Sigmoid colon (tissue), 6 donors: ENCODE measurements at regions not wholly inside any gene's neighbourhood (a gene's known extent, or its start where the extent isn't known, plus 50 kb on each side); places are given as distances from the start of the nearest gene placed in this dataset.

Source experiments
- DNase-seq: peaks from one replicate; pipeline ENCODE4 v3.0.0-alpha.2; 2019
- H3K27ac ChIP-seq, 4 donors: fragments of 200-600 bp; sonication (generic); one replicate each; pipeline ENCODE4 v1.5.1; 2016 to 2019; ENCODE audit warnings: mild to moderate bottlenecking in 1 of 4
- H3K27me3 ChIP-seq, 3 donors: fragments of 200-600 bp; sonication (generic); one replicate each; pipeline ENCODE4 v1.5.1; 2019; ENCODE audit warnings: mild to moderate bottlenecking in 1 of 3
- H3K36me3 ChIP-seq, 4 donors: fragments of 200-600 bp; sonication (generic); one replicate each; pipeline ENCODE4 v1.5.1; 2016 to 2019
- H3K4me1 ChIP-seq, 4 donors: fragments of 200-600 bp; sonication (generic); one replicate each; pipeline ENCODE4 v1.5.1; 2017 to 2019
- H3K4me3 ChIP-seq, 4 donors: fragments of 200-600 bp; sonication (generic); one replicate each; pipeline ENCODE4 v1.5.1; 2017 to 2019; ENCODE audit warnings: mild to moderate bottlenecking in 2 of 4, moderate library complexity in 1 of 4
- H3K9me3 ChIP-seq, 4 donors: fragments of 200-600 bp in 3 of 4; sonication (generic) in 3 of 4; one replicate each; pipeline versions ENCODE4 v1.5.1 to v1.6.1; 2013 to 2019
- EP300 ChIP-seq, 4 donors: sonication (generic); formaldehyde crosslinking; IDR thresholded peaks; one replicate each; pipeline ENCODE4 v1.6.1; 2017; ENCODE audit warnings: antibody characterized with exemption in 4 of 4
- POLR2A ChIP-seq, 2 donors: fragments of 450-650 bp; IDR thresholded peaks; one replicate each; pipeline ENCODE4 v1.6.1; 2016; ENCODE audit warnings: antibody characterized with exemption in 2 of 2, mild to moderate bottlenecking in 2 of 2, moderate library complexity in 2 of 2
- POLR2AphosphoS5 ChIP-seq, 4 donors: sonication (generic); formaldehyde crosslinking; IDR thresholded peaks; one replicate each; pipeline ENCODE4 v1.6.1; 2017; ENCODE audit warnings: antibody characterized with exemption in 4 of 4
- WGBS, 2 donors: extraction: QIAGEN DNeasy Blood & Tissue Kit; methylation state at CpG; one replicate each; pipeline ENCODE4 v1.1.7; 2013; 5-methylcytosine and 5-hydroxymethylcytosine counted together
- intact Hi-C: fragments of 100-400 bp; cut with DNase I; formaldehyde crosslinking; loops from one replicate; pipeline ENCODE4 v1.15.1; 2023
- TF ChIP-seq, protein P1 (sequence below), 4 experiments: fragments of 450-650 bp in 3 of 4; fragments of 200-600 bp in 1 of 4; IDR thresholded peaks; one replicate each; pipeline ENCODE4 v1.5.1; 2016 to 2019; ENCODE audit warnings: antibody characterized with exemption in 4 of 4, mild to moderate bottlenecking in 3 of 4, moderate library complexity in 2 of 4
- donor health status: healthy with polysubstance abuse.
- donor health status: healthy.

DNA sequence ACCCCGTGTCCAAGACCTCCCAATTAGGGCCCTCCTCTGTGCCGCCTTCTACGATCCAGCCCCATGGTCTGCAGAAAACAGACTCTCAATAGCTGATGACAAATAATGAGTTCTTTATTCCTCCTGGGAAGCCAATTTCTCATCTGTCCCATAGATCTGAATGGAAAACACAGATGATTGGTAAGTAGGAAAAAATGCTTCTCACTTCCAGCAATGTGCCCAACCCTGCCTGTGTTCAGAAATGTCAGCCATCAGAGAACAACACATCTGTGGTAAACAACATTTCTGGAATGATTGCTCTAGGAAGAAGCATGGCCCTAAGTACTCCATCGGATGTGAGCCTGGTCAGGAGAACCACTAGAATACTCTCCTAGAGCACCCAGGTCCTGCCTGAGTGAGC is 240.5 kb upstream of the HES1 start:
- intact Hi-C loops = no loop called here
- 92 to 96% methylated on average over 4 of the region's 4 CpGs for WGBS, 2 donors

GRCh38 chr3:193896419-193896818 is 239.5 kb upstream of the HES1 start:
- DNase-seq = no peak
- peaks cover 0 to 2% (median 0%) of the 10 kb centered on the region in 4 donors for H3K9me3 ChIP-seq
- no peaks in the 10 kb centered on the region for H3K36me3 ChIP-seq
- no peak for TF ChIP-seq POLR2A (IDR thresholded peaks at IDR 0.05)
- TF ChIP-seq EP300 (IDR thresholded peaks at IDR 0.05) = no peak
- TF ChIP-seq, protein P1, sequence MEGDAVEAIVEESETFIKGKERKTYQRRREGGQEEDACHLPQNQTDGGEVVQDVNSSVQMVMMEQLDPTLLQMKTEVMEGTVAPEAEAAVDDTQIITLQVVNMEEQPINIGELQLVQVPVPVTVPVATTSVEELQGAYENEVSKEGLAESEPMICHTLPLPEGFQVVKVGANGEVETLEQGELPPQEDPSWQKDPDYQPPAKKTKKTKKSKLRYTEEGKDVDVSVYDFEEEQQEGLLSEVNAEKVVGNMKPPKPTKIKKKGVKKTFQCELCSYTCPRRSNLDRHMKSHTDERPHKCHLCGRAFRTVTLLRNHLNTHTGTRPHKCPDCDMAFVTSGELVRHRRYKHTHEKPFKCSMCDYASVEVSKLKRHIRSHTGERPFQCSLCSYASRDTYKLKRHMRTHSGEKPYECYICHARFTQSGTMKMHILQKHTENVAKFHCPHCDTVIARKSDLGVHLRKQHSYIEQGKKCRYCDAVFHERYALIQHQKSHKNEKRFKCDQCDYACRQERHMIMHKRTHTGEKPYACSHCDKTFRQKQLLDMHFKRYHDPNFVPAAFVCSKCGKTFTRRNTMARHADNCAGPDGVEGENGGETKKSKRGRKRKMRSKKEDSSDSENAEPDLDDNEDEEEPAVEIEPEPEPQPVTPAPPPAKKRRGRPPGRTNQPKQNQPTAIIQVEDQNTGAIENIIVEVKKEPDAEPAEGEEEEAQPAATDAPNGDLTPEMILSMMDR (IDR thresholded peaks at IDR 0.05) = no peak
- TF ChIP-seq POLR2AphosphoS5 (IDR thresholded peaks at IDR 0.05) = no peak
- 88 to 93% methylated on average over 7 of the region's 7 CpGs for WGBS, 2 donors
- intact Hi-C loops = no loop called here
- no peak overlapping the region for H3K4me3 ChIP-seq
- no peaks in the 10 kb centered on the region for H3K27me3 ChIP-seq
- peaks cover 0 to 6% (median 0%) of the 10 kb centered on the region in 4 donors for H3K4me1 ChIP-seq
- peak overlapping the region in 2 of 4 donors; percentile 5 to 49 for H3K27ac ChIP-seq

More for the DNA sequence above, 240.5 kb upstream of the HES1 start:
- Histone ChIP-seq H3K27ac (peak overlapping the region in 2 of 4 donors; percentile 5 to 49), H3K4me1 (peaks cover 0 to 6% (median 0%) of the 10 kb centered on the region in 4 donors), H3K27me3 (no peaks in the 10 kb centered on the region), H3K9me3 (no peaks in the 10 kb centered on the region), H3K36me3 (no peaks in the 10 kb centered on the region), H3K4me3 (no peak overlapping the region)
- no peak for DNase-seq
- TF ChIP-seq EP300 (IDR thresholded peaks at IDR 0.05) = peak in 1 of 4 donors; percentile 17
- TF ChIP-seq, protein P1 (IDR thresholded peaks at IDR 0.05) = no peak
- TF ChIP-seq POLR2AphosphoS5 (IDR thresholded peaks at IDR 0.05) = peak; percentile 14 to 38 (median 22)

- peaks cover 0 to 6% (median 0%) of the 10 kb centered on the region in 4 donors for H3K4me1 ChIP-seq
- 96 to 98% methylated on average over 10 of the region's 10 CpGs for WGBS, 2 donors
- intact Hi-C loops = no loop called here
- no peaks in the 10 kb centered on the region for H3K36me3 ChIP-seq
- H3K9me3 ChIP-seq = peaks cover 0 to 2% (median 0%) of the 10 kb centered on the region in 4 donors
- peak overlapping the region in 3 of 4 donors; percentile 17 to 37 (median 21) for H3K27ac ChIP-seq
- H3K4me3 ChIP-seq = no peak overlapping the region
- TF ChIP-seq EP300 (IDR thresholded peaks at IDR 0.05) (no peak), POLR2AphosphoS5 (IDR thresholded peaks at IDR 0.05) (no peak), POLR2A (IDR thresholded peaks at IDR 0.05) (no peak)
- TF ChIP-seq, protein P1 (IDR thresholded peaks at IDR 0.05) = no peak
- H3K27me3 ChIP-seq = no peaks in the 10 kb centered on the region
- DNase-seq = no peak
These were observed 238.7 kb upstream of the HES1 start for GRCh38 chr3:193897288-193897687.

GRCh38 chr3:193897731-193898180 is 238.2 kb upstream of the HES1 start:
- WGBS, 2 donors = 87 to 92% methylated on average over 10 of the region's 10 CpGs
- Histone ChIP-seq H3K27ac (peak overlapping the region in 3 of 4 donors; percentile 21 to 37 (median 22)), H3K9me3 (peaks cover 0 to 2% (median 0%) of the 10 kb centered on the region in 4 donors), H3K36me3 (no peaks in the 10 kb centered on the region), H3K27me3 (no peaks in the 10 kb centered on the region), H3K4me1 (peaks cover 0 to 6% (median 0%) of the 10 kb centered on the region in 4 donors), H3K4me3 (no peak overlapping the region)
- DNase-seq = no peak
- TF ChIP-seq POLR2AphosphoS5 (IDR thresholded peaks at IDR 0.05) = no peak
- intact Hi-C loops = no loop called here

DNA sequence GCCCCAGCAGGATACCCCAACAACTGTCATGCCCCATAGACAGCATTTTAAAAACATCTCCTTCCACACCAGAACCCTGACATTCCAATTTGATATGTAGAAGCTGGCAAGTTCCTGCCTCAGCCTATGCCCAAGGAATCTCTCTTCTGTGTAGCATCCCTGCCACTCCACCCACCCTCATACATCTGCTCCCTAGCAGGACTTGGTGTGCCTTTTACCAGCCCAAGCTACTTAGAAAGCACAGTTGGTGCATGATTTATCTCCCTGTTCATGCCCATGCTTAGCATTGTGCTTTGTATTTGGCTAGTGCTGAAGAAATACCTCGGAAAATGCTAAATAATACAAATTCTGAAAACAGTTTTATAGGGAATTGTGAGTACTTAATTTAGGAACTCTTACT is 236.9 kb upstream of the HES1 start:
- intact Hi-C loops = no loop called here
- H3K4me1 ChIP-seq = peaks cover 0 to 5% (median 0%) of the 10 kb centered on the region in 4 donors
- H3K4me3 ChIP-seq = no peak overlapping the region
- H3K27me3 ChIP-seq = no peaks in the 10 kb centered on the region
- WGBS, 2 donors = 83 to 93% methylated on average over 1 of the region's 1 CpG
- H3K9me3 ChIP-seq = peaks cover 0 to 2% (median 0%) of the 10 kb centered on the region in 4 donors
- TF ChIP-seq, protein P1 (IDR thresholded peaks at IDR 0.05) = no peak
- TF ChIP-seq EP300 (IDR thresholded peaks at IDR 0.05) = no peak
- TF ChIP-seq POLR2A (IDR thresholded peaks at IDR 0.05) = no peak
- no peak for TF ChIP-seq POLR2AphosphoS5 (IDR thresholded peaks at IDR 0.05)
- no peak for DNase-seq
- H3K36me3 ChIP-seq = no peaks in the 10 kb centered on the region
- no peak overlapping the region for H3K27ac ChIP-seq
